DMS79 (cell line): ENCODE measurements at regions not wholly inside any gene's neighbourhood (a gene's known extent, or its start where the extent isn't known, plus 50 kb on each side); places are given as distances from the start of the nearest gene placed in this dataset.

Source experiments
- DNase-seq: peaks from one replicate; lab custom pipeline; 2025; lab: John Stamatoyannopoulos, UW

GRCh38 chr11:129291546-129291945 lies 84.1 kb upstream of the BARX2 start:
- DNase-seq, result no peak

DNA sequence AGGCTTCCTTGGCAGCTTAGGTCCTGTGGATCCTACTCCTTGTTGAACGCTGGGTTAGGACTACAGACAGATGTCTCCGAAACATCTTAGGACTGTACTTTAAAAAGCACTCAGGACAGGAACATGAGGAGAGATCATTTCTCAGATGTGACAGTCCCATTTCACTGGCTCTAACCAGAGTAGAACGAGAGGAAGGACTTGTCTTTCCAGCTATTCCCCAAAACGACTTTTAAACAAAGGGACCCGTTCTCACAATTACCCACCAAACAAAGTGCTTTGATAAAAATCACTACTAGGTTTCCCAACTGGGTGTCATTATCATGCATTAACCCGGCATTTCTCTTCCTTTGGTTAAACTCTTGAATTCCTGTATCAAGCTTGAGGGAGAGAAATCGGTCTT lies 84.7 kb upstream of the BARX2 start:
- no peak for DNase-seq

DNA sequence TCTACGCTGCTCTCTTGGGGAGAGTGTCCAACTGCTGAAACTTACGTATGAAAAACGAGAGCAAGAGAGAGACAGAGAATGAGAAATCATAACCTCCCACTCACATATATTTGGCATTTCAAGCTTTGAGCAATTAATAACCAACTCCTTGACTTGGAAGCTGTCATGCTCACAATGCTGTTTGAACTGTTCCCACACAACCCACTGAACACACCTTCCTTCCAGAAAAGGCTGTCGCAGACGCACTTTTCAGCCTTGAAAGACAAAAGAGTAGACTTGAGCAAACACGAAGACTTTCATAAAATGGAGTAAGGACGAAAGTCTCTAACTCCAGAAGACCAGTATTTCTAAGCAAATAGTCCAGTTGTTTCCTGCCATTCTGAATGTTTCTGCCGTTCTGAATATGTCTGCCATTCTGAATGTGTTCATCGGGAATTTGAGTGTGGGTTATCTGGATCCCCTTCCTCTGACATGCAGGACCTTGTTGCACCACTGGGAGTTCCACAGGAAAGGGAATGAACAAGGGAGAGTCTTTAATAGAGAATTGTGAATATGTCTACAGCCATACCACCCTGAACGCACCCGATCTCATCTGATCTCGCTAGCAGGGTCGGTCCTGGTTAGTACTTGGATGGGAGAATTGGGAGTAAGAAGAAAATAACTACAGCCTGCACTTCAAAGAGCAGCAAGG lies 86.2 kb upstream of the BARX2 start:
- DNase-seq, result no peak

- no peak for DNase-seq
Observed at GRCh38 chr11:129287920-129288319, 87.7 kb upstream of the BARX2 start.

- no peak for DNase-seq
Observed at GRCh38 chr11:129286813-129287212, 88.8 kb upstream of the BARX2 start.

GRCh38 chr11:129285402-129285786 lies 90.3 kb upstream of the BARX2 start:
- peak; percentile 21 for DNase-seq

GRCh38 chr11:129283141-129283540 lies 91.0 kb upstream of the ARHGAP32 start:
- no peak for DNase-seq

GRCh38 chr11:129282634-129283033 lies 90.5 kb upstream of the ARHGAP32 start:
- DNase-seq, result no peak

- no peak for DNase-seq
Observed at GRCh38 chr11:129281471-129282415, 89.6 kb upstream of the ARHGAP32 start.

- DNase-seq, result no peak
Observed at GRCh38 chr11:129280027-129280811, 88.1 kb upstream of the ARHGAP32 start.

- peak; percentile 44 for DNase-seq
Observed at GRCh38 chr11:129279326-129280026, 87.4 kb upstream of the ARHGAP32 start.

- no peak for DNase-seq
Observed at GRCh38 chr11:129278586-129279319, 86.6 kb upstream of the ARHGAP32 start.

GRCh38 chr11:129277198-129277843 lies 85.2 kb upstream of the ARHGAP32 start:
- DNase-seq, result no peak

- no peak for DNase-seq
Observed at GRCh38 chr11:129275828-129276227, 83.7 kb upstream of the ARHGAP32 start.

DNA sequence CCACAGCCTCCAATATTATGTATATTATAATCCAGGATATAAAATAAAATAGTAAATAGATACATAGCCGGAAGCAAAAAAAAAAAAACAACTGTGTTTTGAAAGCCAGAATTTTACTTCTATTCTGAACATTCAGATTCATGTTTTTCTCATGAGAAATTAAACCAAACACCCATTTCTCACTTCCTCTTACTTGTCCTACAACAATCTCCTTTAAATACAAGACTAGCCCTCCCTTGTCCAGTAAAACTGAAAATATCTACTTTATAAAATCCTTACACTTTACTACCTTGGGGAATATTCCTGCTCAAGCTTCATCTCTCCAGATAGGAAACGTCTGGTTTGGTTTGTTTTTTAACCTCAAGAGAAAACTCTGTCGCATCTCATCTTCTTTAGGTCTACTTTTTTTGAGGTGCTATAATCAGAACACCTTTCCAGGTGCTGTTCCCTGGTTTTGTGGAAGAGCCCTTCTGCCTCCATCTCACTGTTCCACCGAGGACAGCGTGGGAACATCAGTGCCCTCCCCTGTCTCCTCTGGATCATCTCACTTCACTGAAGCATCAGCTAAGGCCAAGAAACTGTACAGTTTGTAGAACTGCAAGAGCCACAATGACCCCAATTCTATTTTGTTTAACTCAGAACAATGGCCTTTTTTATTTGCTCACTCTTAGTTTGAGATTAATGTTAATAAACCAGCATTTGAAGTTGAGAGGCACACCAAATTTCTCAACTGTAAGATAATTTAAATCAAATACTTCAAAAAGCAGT lies 82.0 kb upstream of the ARHGAP32 start:
- DNase-seq, result no peak

- DNase-seq, result no peak
Observed at GRCh38 chr11:129273322-129273721, 81.2 kb upstream of the ARHGAP32 start.

GRCh38 chr11:129271030-129271429 lies 78.9 kb upstream of the ARHGAP32 start:
- DNase-seq, result no peak

DNA sequence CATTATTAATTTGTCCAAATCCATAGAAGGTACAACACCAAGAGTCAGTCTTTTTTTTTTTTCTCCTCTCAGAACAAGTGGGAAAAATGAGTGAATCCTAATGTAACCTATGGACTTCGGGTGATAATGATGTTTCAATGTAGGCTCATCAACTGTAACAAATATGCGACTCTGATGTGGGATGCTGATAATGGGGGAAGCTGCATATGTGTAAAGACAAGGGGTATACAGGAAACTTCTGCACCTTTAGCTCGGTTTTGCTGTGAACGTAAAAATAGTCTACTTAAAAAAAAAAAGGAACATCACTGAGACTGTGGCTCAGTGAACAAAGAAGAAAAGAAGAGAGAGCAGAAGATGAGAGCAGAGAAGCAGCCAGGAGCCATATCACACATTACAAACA lies 78.3 kb upstream of the ARHGAP32 start:
- DNase-seq, result no peak

- DNase-seq, result no peak
Observed at GRCh38 chr11:129268371-129268770, 76.2 kb upstream of the ARHGAP32 start.

DNA sequence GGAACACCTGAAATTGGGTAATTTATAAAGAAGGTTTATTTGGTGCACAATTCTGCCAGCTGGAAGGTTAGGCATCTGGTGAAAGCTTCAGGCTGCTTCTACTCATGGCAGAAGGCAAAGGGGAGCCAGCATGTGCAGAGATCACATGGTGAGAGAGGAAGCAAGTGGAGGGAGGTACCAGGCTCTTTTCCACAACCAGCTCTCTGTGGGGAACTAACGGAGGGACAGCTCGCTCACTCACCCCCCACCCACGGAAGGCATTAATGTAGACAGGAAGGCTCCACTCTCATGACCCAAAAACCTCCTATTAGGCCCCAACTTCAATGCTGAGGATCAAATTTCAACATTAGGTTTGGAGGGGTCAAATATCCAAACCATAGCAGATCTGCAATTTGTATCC lies 75.6 kb upstream of the ARHGAP32 start:
- DNase-seq, result no peak
